HCT116 (cell line): ENCODE measurements at regions not wholly inside any gene's neighbourhood (a gene's known extent, or its start where the extent isn't known, plus 50 kb on each side); places are given as distances from the start of the nearest gene placed in this dataset.

Source experiments
- ATAC-seq: fragments of 200-7000 bp; cut with Tn5 transposase; 2 replicates; pipeline ENCODE4 v1.9.1; 2020; ENCODE audit warnings: mild to moderate bottlenecking, moderate library complexity
- BruUV-seq: library from RNA; stranded (reverse); fragments of 400-500 nt; replicated peaks from 2 replicates; lab custom pipeline; 2021; lab: Mats Ljungman, UMichigan
- CTCF ChIA-PET: fragments of 300-600 bp; sonication (Branson Sonifier 250); formaldehyde crosslinking; loops from one replicate; lab custom pipeline; 2021; ENCODE audit warnings: antibody characterized with exemption; lab: Charles Lee
- POLR2A ChIA-PET: fragments of 300-600, 350-600 bp; sonication (Branson Sonifier 250); formaldehyde crosslinking; loops from one replicate; lab custom pipeline; 2021; ENCODE audit warnings: antibody characterized with exemption; lab: Charles Lee
- RAD21 ChIA-PET, 2 experiments: fragments of 300-600 bp; sonication (Branson Sonifier 250); formaldehyde crosslinking; loops; one replicate each; lab custom pipeline; 2023; ENCODE audit warnings: low total read pairs in 2 of 2; ENCODE audit not compliant: uncharacterized antibody in 2 of 2, unreplicated experiment in 2 of 2, low non-redundant PET in 1 of 2; lab: Charles Lee
- DNase-seq: peaks from one replicate; pipeline ENCODE4 v3.0.0-alpha.2; 2010; ENCODE audit warnings: low read depth, low spot score
- H2AFZ ChIP-seq: fragments of 200-600 bp; shearing (Covaris generic), sonication (generic); 2 replicates; pipeline ENCODE4 v1.6.1; 2017; ENCODE audit warnings: low read depth, mixed run types, mixed read lengths, antibody characterized with exemption, low read length; ENCODE audit not compliant: poor library complexity, severe bottlenecking
- H3K27ac ChIP-seq: 2 replicates; pipeline ENCODE4 v1.5.1; 2012; ENCODE audit warnings: low read depth, low read length
- H3K27me3 ChIP-seq: fragments of 200-600 bp; sonication (generic); 2 replicates; pipeline ENCODE4 v1.6.1; 2016; ENCODE audit warnings: mixed run types, low read length, mixed read lengths; ENCODE audit not compliant: insufficient read depth
- H3K36me3 ChIP-seq, 2 experiments: fragments of 200-500 bp in 1 of 2; fragments of 200-600 bp in 1 of 2; sonication (Bioruptor generic) in 1 of 2; sonication (generic) in 1 of 2; 2 replicates each; pipeline versions ENCODE4 v1.5.1 to v1.6.1; 2014 to 2016; ENCODE audit warnings: low read length in 2 of 2, inconsistent platforms in 1 of 2, mixed read lengths in 1 of 2, mixed run types in 1 of 2; ENCODE audit not compliant: insufficient read depth in 2 of 2, control insufficient read depth in 1 of 2
- H3K4me1 ChIP-seq, 2 experiments: fragments of 200-600 bp in 1 of 2; sonication (generic) in 1 of 2; 2 replicates each; pipeline versions ENCODE4 v1.5.1 to v1.6.1; 2012 to 2017; ENCODE audit warnings: low read length in 2 of 2, inconsistent platforms in 1 of 2, mild to moderate bottlenecking in 1 of 2, mixed read lengths in 1 of 2, mixed run types in 1 of 2, moderate library complexity in 1 of 2; ENCODE audit not compliant: insufficient read depth in 2 of 2, control insufficient read depth in 1 of 2
- H3K4me2 ChIP-seq: fragments of 200-600 bp; sonication (generic); 2 replicates; pipeline ENCODE4 v1.6.1; 2017; ENCODE audit warnings: mixed run types, low read length, mixed read lengths
- H3K4me3 ChIP-seq, 2 experiments: fragments of 200-600 bp in 1 of 2; sonication (generic) in 1 of 2; replicated peaks in 1 of 2; 2 replicates each; pipeline ENCODE4 v1.5.1; 2011 to 2016; ENCODE audit warnings: low read length in 2 of 2, control low read depth in 1 of 2, low read depth in 1 of 2, mild to moderate bottlenecking in 1 of 2, mixed read lengths in 1 of 2, mixed run types in 1 of 2
- H3K79me2 ChIP-seq: fragments of 200-600 bp; sonication (generic); 2 replicates; pipeline ENCODE4 v1.6.1; 2017; ENCODE audit warnings: mild to moderate bottlenecking, mixed run types, low read length, moderate library complexity, mixed read lengths; ENCODE audit not compliant: insufficient read depth
- H3K9ac ChIP-seq: fragments of 200-600 bp; sonication (generic); 2 replicates; pipeline ENCODE4 v1.6.1; 2016; ENCODE audit warnings: low read length, mixed read lengths
- H3K9me2 ChIP-seq: fragments of 200-600 bp; sonication (generic), shearing (Covaris generic); 2 replicates; pipeline ENCODE4 v1.6.1; 2017; ENCODE audit warnings: mixed run types, mild to moderate bottlenecking, moderate library complexity; ENCODE audit not compliant: insufficient read depth
- H3K9me3 ChIP-seq, 2 experiments: fragments of 200-500 bp in 1 of 2; fragments of 200-600 bp in 1 of 2; sonication (Bioruptor generic) in 1 of 2; sonication (generic) in 1 of 2; 2 replicates each; pipeline ENCODE4 v1.6.1; 2014 to 2017; ENCODE audit warnings: low read length in 2 of 2, mixed read lengths in 2 of 2, inconsistent platforms in 1 of 2, low read depth in 1 of 2, mild to moderate bottlenecking in 1 of 2, mixed run types in 1 of 2, moderate library complexity in 1 of 2; ENCODE audit not compliant: control insufficient read depth in 1 of 2, insufficient read depth in 1 of 2
- H4K20me1 ChIP-seq: fragments of 200-600 bp; sonication (generic), shearing (Covaris generic); 2 replicates; pipeline ENCODE4 v1.6.1; 2017; ENCODE audit warnings: mixed run types, mild to moderate bottlenecking, moderate library complexity; ENCODE audit not compliant: insufficient read depth
- EZH2phosphoT487 ChIP-seq: fragments of 200-600 bp; IDR thresholded peaks from 2 replicates; pipeline ENCODE4 v1.6.1; 2018; ENCODE audit warnings: antibody characterized with exemption, borderline replicate concordance
- intact Hi-C: fragments of 100-400 bp; cut with micrococcal nuclease; formaldehyde crosslinking; loops from 2 replicates; pipeline ENCODE4 v1.10.0; 2022
- TF ChIP-seq, protein P1 (sequence below): IDR thresholded peaks from 2 replicates; pipeline ENCODE4 v1.6.1; 2011; ENCODE audit warnings: mild to moderate bottlenecking, low read length, moderate library complexity; ENCODE audit not compliant: insufficient replicate concordance; ENCODE audit errors: extremely low read depth
- TF ChIP-seq, protein P2 (sequence below), 3 experiments: fragments of 200-600 bp in 1 of 3; sonication (generic) in 1 of 3; IDR thresholded peaks in 2 of 3; conservative IDR thresholded peaks in 1 of 3; 2 replicates each; pipeline ENCODE4 v1.5.1; 2012 to 2017; ENCODE audit warnings: low read depth in 2 of 3, low read length in 2 of 3, antibody characterized with exemption in 1 of 3, borderline replicate concordance in 1 of 3, control low read depth in 1 of 3, mild to moderate bottlenecking in 1 of 3, mixed read lengths in 1 of 3, mixed run types in 1 of 3, moderate library complexity in 1 of 3; ENCODE audit not compliant: insufficient read depth in 1 of 3
- TF ChIP-seq, protein P3 (sequence below): IDR thresholded peaks from 2 replicates; pipeline ENCODE4 v1.6.1; 2012; ENCODE audit warnings: low read depth

DNA sequence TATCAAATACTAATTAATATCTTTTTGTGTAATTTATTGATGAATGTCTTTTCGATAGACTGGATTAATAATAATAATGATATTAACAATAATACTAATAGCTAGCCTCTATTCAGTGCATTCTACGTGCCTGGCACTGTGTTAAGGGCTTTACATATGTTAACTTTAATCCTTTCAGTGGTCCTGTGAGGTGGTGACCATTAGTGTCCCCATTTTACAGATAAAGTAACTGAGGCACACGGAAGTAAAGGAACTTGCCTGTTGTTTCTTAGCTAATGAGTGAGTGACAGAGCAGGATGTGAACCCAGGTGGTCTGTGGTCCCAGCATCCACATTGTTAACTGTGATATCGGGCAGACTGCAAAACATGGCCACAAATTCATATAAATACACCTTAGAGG is 335.7 kb upstream of the PROX1 start:
- CTCF ChIA-PET = no interaction called here
- BruUV-seq = no TSS peak

More for the DNA sequence above, 335.7 kb upstream of the PROX1 start:
- Histone ChIP-seq H3K36me3 (no peaks in the 10 kb centered on the region), H3K9me3 (no peaks in the 10 kb centered on the region), H3K4me3 (no peak overlapping the region), H3K9ac (no peak overlapping the region), H3K27me3 (peaks cover 23% of the 10 kb centered on the region), H3K79me2 (no peaks in the 10 kb centered on the region), H2AFZ (no peak overlapping the region), H4K20me1 (no peaks in the 10 kb centered on the region; the same call in 1 of the 2 replicates), H3K27ac (no peak overlapping the region), H3K9me2 (no peaks in the 10 kb centered on the region), H3K4me2 (no peak overlapping the region), H3K4me1 (no peaks in the 10 kb centered on the region)
- POLR2A ChIA-PET = no interaction called here
- DNase-seq (no peak), ATAC-seq (no peak)
- RAD21 ChIA-PET = no interaction called here
- intact Hi-C loops = no loop called here
- no peak for TF ChIP-seq EZH2phosphoT487
- TF ChIP-seq, protein P1, sequence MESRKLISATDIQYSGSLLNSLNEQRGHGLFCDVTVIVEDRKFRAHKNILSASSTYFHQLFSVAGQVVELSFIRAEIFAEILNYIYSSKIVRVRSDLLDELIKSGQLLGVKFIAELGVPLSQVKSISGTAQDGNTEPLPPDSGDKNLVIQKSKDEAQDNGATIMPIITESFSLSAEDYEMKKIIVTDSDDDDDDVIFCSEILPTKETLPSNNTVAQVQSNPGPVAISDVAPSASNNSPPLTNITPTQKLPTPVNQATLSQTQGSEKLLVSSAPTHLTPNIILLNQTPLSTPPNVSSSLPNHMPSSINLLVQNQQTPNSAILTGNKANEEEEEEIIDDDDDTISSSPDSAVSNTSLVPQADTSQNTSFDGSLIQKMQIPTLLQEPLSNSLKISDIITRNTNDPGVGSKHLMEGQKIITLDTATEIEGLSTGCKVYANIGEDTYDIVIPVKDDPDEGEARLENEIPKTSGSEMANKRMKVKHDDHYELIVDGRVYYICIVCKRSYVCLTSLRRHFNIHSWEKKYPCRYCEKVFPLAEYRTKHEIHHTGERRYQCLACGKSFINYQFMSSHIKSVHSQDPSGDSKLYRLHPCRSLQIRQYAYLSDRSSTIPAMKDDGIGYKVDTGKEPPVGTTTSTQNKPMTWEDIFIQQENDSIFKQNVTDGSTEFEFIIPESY = no peak
- TF ChIP-seq, protein P2, sequence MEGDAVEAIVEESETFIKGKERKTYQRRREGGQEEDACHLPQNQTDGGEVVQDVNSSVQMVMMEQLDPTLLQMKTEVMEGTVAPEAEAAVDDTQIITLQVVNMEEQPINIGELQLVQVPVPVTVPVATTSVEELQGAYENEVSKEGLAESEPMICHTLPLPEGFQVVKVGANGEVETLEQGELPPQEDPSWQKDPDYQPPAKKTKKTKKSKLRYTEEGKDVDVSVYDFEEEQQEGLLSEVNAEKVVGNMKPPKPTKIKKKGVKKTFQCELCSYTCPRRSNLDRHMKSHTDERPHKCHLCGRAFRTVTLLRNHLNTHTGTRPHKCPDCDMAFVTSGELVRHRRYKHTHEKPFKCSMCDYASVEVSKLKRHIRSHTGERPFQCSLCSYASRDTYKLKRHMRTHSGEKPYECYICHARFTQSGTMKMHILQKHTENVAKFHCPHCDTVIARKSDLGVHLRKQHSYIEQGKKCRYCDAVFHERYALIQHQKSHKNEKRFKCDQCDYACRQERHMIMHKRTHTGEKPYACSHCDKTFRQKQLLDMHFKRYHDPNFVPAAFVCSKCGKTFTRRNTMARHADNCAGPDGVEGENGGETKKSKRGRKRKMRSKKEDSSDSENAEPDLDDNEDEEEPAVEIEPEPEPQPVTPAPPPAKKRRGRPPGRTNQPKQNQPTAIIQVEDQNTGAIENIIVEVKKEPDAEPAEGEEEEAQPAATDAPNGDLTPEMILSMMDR (IDR thresholded peaks at IDR 0.05 in 2 of 3, conservative IDR thresholded peaks at IDR 0.05 in 1 of 3; ENCODE audit: borderline replicate concordance in 1 of 3, insufficient read depth in 1 of 3, low read depth in 2 of 3, low read length in 2 of 3) = no peak
- TF ChIP-seq, protein P3, sequence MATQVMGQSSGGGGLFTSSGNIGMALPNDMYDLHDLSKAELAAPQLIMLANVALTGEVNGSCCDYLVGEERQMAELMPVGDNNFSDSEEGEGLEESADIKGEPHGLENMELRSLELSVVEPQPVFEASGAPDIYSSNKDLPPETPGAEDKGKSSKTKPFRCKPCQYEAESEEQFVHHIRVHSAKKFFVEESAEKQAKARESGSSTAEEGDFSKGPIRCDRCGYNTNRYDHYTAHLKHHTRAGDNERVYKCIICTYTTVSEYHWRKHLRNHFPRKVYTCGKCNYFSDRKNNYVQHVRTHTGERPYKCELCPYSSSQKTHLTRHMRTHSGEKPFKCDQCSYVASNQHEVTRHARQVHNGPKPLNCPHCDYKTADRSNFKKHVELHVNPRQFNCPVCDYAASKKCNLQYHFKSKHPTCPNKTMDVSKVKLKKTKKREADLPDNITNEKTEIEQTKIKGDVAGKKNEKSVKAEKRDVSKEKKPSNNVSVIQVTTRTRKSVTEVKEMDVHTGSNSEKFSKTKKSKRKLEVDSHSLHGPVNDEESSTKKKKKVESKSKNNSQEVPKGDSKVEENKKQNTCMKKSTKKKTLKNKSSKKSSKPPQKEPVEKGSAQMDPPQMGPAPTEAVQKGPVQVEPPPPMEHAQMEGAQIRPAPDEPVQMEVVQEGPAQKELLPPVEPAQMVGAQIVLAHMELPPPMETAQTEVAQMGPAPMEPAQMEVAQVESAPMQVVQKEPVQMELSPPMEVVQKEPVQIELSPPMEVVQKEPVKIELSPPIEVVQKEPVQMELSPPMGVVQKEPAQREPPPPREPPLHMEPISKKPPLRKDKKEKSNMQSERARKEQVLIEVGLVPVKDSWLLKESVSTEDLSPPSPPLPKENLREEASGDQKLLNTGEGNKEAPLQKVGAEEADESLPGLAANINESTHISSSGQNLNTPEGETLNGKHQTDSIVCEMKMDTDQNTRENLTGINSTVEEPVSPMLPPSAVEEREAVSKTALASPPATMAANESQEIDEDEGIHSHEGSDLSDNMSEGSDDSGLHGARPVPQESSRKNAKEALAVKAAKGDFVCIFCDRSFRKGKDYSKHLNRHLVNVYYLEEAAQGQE = no peak
